HG03342 (cell line): ENCODE measurements at regions not wholly inside any gene's neighbourhood (a gene's known extent, or its start where the extent isn't known, plus 50 kb on each side); places are given as distances from the start of the nearest gene placed in this dataset.
"Not testable (repeated sequence)": the region's sequence is repeated elsewhere in the genome, so short reads cannot be mapped to it uniquely, and the experiment has no call there.

Source experiments
- ATAC-seq: cut with Tn5 transposase; IDR thresholded peaks from one replicate; pipeline ENCODE4 v1.9.1; 2021; ENCODE audit warnings: mild to moderate bottlenecking, moderate library complexity; ENCODE audit not compliant: unreplicated experiment

- ATAC-seq = not testable (repeated sequence)
Measured at GRCh38 chr2:87629491-87630458, 118.1 kb upstream of the PLGLB2 start.

GRCh38 chr2:87630892-87631291, 117.0 kb upstream of the PLGLB2 start:
- not testable (repeated sequence) for ATAC-seq

GRCh38 chr2:87631402-87631801, 116.5 kb upstream of the PLGLB2 start:
- ATAC-seq = not testable (repeated sequence)

GRCh38 chr2:87633287-87633963, 114.5 kb upstream of the PLGLB2 start:
- ATAC-seq = not testable (repeated sequence)

- ATAC-seq = not testable (repeated sequence)
Measured at GRCh38 chr2:87634106-87634505, 113.8 kb upstream of the PLGLB2 start.

GRCh38 chr2:87634971-87635650, 112.8 kb upstream of the PLGLB2 start:
- not testable (repeated sequence) for ATAC-seq

- ATAC-seq = not testable (repeated sequence)
Measured at GRCh38 chr2:87636246-87636645, 111.6 kb upstream of the PLGLB2 start.

GRCh38 chr2:87636735-87637134, 111.2 kb upstream of the PLGLB2 start:
- not testable (repeated sequence) for ATAC-seq

- ATAC-seq = not testable (repeated sequence)
Measured at GRCh38 chr2:87637249-87637990, 110.5 kb upstream of the PLGLB2 start.

- not testable (repeated sequence) for ATAC-seq
Measured at GRCh38 chr2:87638114-87638807, 109.6 kb upstream of the PLGLB2 start.

- ATAC-seq = not testable (repeated sequence)
Measured at GRCh38 chr2:87638872-87639271, 109.0 kb upstream of the PLGLB2 start.

GRCh38 chr2:87639801-87640440, 108.0 kb upstream of the PLGLB2 start:
- ATAC-seq = not testable (repeated sequence)

- ATAC-seq = not testable (repeated sequence)
Measured at GRCh38 chr2:87640961-87641563, 106.8 kb upstream of the PLGLB2 start.

- not testable (repeated sequence) for ATAC-seq
Measured at GRCh38 chr2:87643165-87643564, 104.7 kb upstream of the PLGLB2 start.

GRCh38 chr2:87647737-87648498, 100.0 kb upstream of the PLGLB2 start:
- not testable (repeated sequence) for ATAC-seq

GRCh38 chr2:87648815-87649214, 99.1 kb upstream of the PLGLB2 start:
- ATAC-seq = not testable (repeated sequence)

- ATAC-seq = not testable (repeated sequence)
Measured at GRCh38 chr2:87649871-87650270, 98.0 kb upstream of the PLGLB2 start.

GRCh38 chr2:87650837-87651236, 97.0 kb upstream of the PLGLB2 start:
- ATAC-seq = not testable (repeated sequence)
